Small intestine (tissue), 7 donors: ENCODE measurements at regions not wholly inside any gene's neighbourhood (a gene's known extent, or its start where the extent isn't known, plus 50 kb on each side); places are given as distances from the start of the nearest gene placed in this dataset.

Experiments used
- DNase-seq, 2 donors: peaks; one replicate each; pipeline versions ENCODE4 v3.0.0 to v3.0.0-alpha.2; 2013
- FAIRE-seq: peaks from 2 replicates; lab custom pipeline; 2012; peaks lifted over from hg19 to GRCh38; lab: Jason Lieb, UNC
- H3K27ac ChIP-seq, 3 donors: one replicate each; pipeline ENCODE4 v1.5.1; 2013; ENCODE audit warnings: low read length in 2 of 3, mild to moderate bottlenecking in 2 of 3, control low read depth in 1 of 3, inconsistent platforms in 1 of 3, low read depth in 1 of 3, moderate library complexity in 1 of 3
- H3K27me3 ChIP-seq, 3 donors: one replicate each; pipeline ENCODE4 v1.6.1; 2013; ENCODE audit warnings: low read length in 3 of 3, inconsistent platforms in 1 of 3; ENCODE audit not compliant: control insufficient read depth in 3 of 3, insufficient read depth in 3 of 3
- H3K36me3 ChIP-seq, 3 donors: one replicate each; pipeline ENCODE4 v1.6.1; 2013; ENCODE audit warnings: low read length in 3 of 3, inconsistent platforms in 1 of 3, low read depth in 1 of 3, mild to moderate bottlenecking in 1 of 3, moderate library complexity in 1 of 3; ENCODE audit not compliant: control insufficient read depth in 3 of 3, insufficient read depth in 2 of 3
- H3K4me1 ChIP-seq, 3 donors: one replicate each; pipeline ENCODE4 v1.6.1; 2013; ENCODE audit warnings: low read length in 2 of 3, inconsistent platforms in 1 of 3, low read depth in 1 of 3, mild to moderate bottlenecking in 1 of 3, moderate library complexity in 1 of 3; ENCODE audit not compliant: control insufficient read depth in 3 of 3, insufficient read depth in 2 of 3
- H3K4me3 ChIP-seq, 3 donors: one replicate each; pipeline ENCODE4 v1.5.1; 2013; ENCODE audit warnings: low read length in 3 of 3, control low read depth in 1 of 3, inconsistent platforms in 1 of 3, low read depth in 1 of 3, mild to moderate bottlenecking in 1 of 3, moderate library complexity in 1 of 3
- H3K9me3 ChIP-seq, 2 donors: one replicate each; pipeline ENCODE4 v1.6.1; 2013; ENCODE audit warnings: low read depth in 1 of 2, low read length in 1 of 2; ENCODE audit not compliant: control insufficient read depth in 2 of 2, insufficient read depth in 1 of 2
- whole genome bisulfite sequencing, 3 donors: extraction: QIAGEN DNeasy Blood & Tissue Kit; methylation state at CpG; one replicate each; pipeline ENCODE4 v1.1.7; 2013; 5-methylcytosine and 5-hydroxymethylcytosine counted together
- donor health status: healthy with polysubstance abuse.
- donor health status: control.
- donor health status: control.
- donor health status: Bipolar disorder and iron deficiency.
- donor health status: healthy.

GRCh38 chr12:3929875-3930615 is 56.8 kb upstream of the PARP11 start:
- 84 to 88% (median 86%) methylated on average over 10 of the region's 10 CpGs for WGBS, 3 donors
- no peaks in the 10 kb centered on the region for H3K36me3 ChIP-seq
- H3K27ac ChIP-seq, result no peak overlapping the region
- DNase-seq (no peak), FAIRE-seq (no peak)
- peaks cover 0 to 5% (median 0%) of the 10 kb centered on the region in 3 donors for H3K4me1 ChIP-seq
- H3K9me3 ChIP-seq, result no peaks in the 10 kb centered on the region
- no peaks in the 10 kb centered on the region for H3K27me3 ChIP-seq
- H3K4me3 ChIP-seq, result no peak overlapping the region

GRCh38 chr12:3928538-3929184 is 55.5 kb upstream of the PARP11 start:
- Histone ChIP-seq H3K4me3 (no peak overlapping the region), H3K9me3 (no peaks in the 10 kb centered on the region), H3K27ac (peak overlapping the region in 1 of 3 donors; percentile 31), H3K27me3 (no peaks in the 10 kb centered on the region), H3K4me1 (peaks cover 0 to 5% (median 0%) of the 10 kb centered on the region in 3 donors), H3K36me3 (no peaks in the 10 kb centered on the region)
- FAIRE-seq (no peak), DNase-seq (peak in 1 of 2 donors; percentile 29)
- 30 to 58% (median 57%) methylated on average over 6 of the region's 6 CpGs for WGBS, 3 donors

GRCh38 chr12:3925621-3926020 is 52.4 kb upstream of the PARP11 start:
- FAIRE-seq, result no peak
- 87 to 96% (median 90%) methylated on average over 3 of the region's 3 CpGs for WGBS, 3 donors
- no peaks in the 10 kb centered on the region for H3K9me3 ChIP-seq
- no peaks in the 10 kb centered on the region for H3K36me3 ChIP-seq
- no peak for DNase-seq
- no peak overlapping the region for H3K4me3 ChIP-seq
- H3K4me1 ChIP-seq, result peaks cover 0 to 23% (median 0%) of the 10 kb centered on the region in 3 donors
- no peak overlapping the region for H3K27ac ChIP-seq
- peaks cover 0 to 3% (median 0%) of the 10 kb centered on the region in 3 donors for H3K27me3 ChIP-seq

- Histone ChIP-seq H3K9me3 (no peaks in the 10 kb centered on the region), H3K36me3 (no peaks in the 10 kb centered on the region), H3K27me3 (peaks cover 0 to 3% (median 0%) of the 10 kb centered on the region in 3 donors), H3K27ac (no peak overlapping the region), H3K4me1 (peaks cover 0 to 31% (median 2%) of the 10 kb centered on the region in 3 donors), H3K4me3 (no peak overlapping the region)
- DNase-seq (no peak), FAIRE-seq (no peak)
- WGBS, 3 donors, result 79 to 83% (median 82%) methylated on average over 3 of the region's 3 CpGs
Measured at GRCh38 chr12:3924761-3925160, 51.6 kb upstream of the PARP11 start.

GRCh38 chr12:3923021-3923420 is 49.8 kb upstream of the PARP11 start:
- WGBS, 3 donors, result 63 to 90% (median 69%) methylated on average over 3 of the region's 3 CpGs
- no peak overlapping the region for H3K4me3 ChIP-seq
- no peaks in the 10 kb centered on the region for H3K36me3 ChIP-seq
- H3K27ac ChIP-seq, result no peak overlapping the region
- DNase-seq (no peak), FAIRE-seq (no peak)
- H3K9me3 ChIP-seq, result no peaks in the 10 kb centered on the region
- H3K27me3 ChIP-seq, result peaks cover 0 to 3% (median 0%) of the 10 kb centered on the region in 3 donors
- peaks cover 0 to 26% (median 2%) of the 10 kb centered on the region in 3 donors for H3K4me1 ChIP-seq
